Psoas muscle (tissue), 7 donors: ENCODE measurements at regions not wholly inside any gene's neighbourhood (a gene's known extent, or its start where the extent isn't known, plus 50 kb on each side); places are given as distances from the start of the nearest gene placed in this dataset.
A peak's percentile ranks its signal among the peaks of the same experiment; 100 is the strongest.

Experiments
- ATAC-seq, 4 donors: fragments of 200-7000 bp; cut with Tn5 transposase; one replicate each; pipeline ENCODE4 v1.9.1; 2020; ENCODE audit warnings: moderate library complexity in 3 of 4, mild to moderate bottlenecking in 2 of 4
- DNase-seq, 2 donors: peaks; one replicate each; pipeline ENCODE4 v3.0.0-alpha.2; 2020
- H3K27ac ChIP-seq: fragments of 200-600 bp; one replicate; pipeline ENCODE4 v1.8.0; 2022
- H3K27me3 ChIP-seq, 3 donors: fragments of 200-600 bp in 1 of 3; one replicate each; pipeline versions ENCODE4 v1.6.1 to v1.8.0; 2013 to 2022; ENCODE audit warnings: low read length in 2 of 3, mild to moderate bottlenecking in 2 of 3, moderate library complexity in 1 of 3; ENCODE audit not compliant: insufficient read depth in 3 of 3
- H3K36me3 ChIP-seq, 2 donors: fragments of 200-600 bp in 1 of 2; one replicate each; pipeline versions ENCODE4 v1.6.1 to v1.8.0; 2013 to 2022; ENCODE audit warnings: low read depth in 1 of 2, mild to moderate bottlenecking in 1 of 2, moderate library complexity in 1 of 2; ENCODE audit not compliant: insufficient read depth in 1 of 2
- H3K4me1 ChIP-seq: fragments of 200-600 bp; one replicate; pipeline ENCODE4 v1.8.0; 2022
- H3K4me3 ChIP-seq: fragments of 200-600 bp; one replicate; pipeline ENCODE4 v1.8.0; 2022; ENCODE audit warnings: mild to moderate bottlenecking
- H3K9me3 ChIP-seq: fragments of 200-600 bp; one replicate; pipeline ENCODE4 v1.8.0; 2022
- WGBS, 3 donors: extraction: QIAGEN DNeasy Blood & Tissue Kit; methylation state at CpG; one replicate each; pipeline versions ENCODE4 v1.1.6 to v1.1.7; 2013; 5-methylcytosine and 5-hydroxymethylcytosine counted together
- intact Hi-C, 2 donors: fragments of 100-400 bp; cut with DNase I; formaldehyde crosslinking; loops; one replicate each; pipeline versions ENCODE4 v1.11.0 to v1.14.2; 2022
- TF ChIP-seq, protein P1 (sequence below): fragments of 200-600 bp; IDR thresholded peaks from one replicate; pipeline ENCODE4 v1.8.0; 2022; ENCODE audit warnings: antibody characterized with exemption
- donor health status: healthy with polysubstance abuse.
- donor health status: DM: no; HTN: no; CAD: no; lungs with moderate emphysema.
- donor health status: Bipolar disorder and iron deficiency.
- donor health status: healthy.
- donor health status: DM: yes; HTN: yes; CAD: no.
- donor health status: DM: no; HTN: no; CAD: no.
- donor health status: DM: yes; HTN: yes; CAD: no.

DNA sequence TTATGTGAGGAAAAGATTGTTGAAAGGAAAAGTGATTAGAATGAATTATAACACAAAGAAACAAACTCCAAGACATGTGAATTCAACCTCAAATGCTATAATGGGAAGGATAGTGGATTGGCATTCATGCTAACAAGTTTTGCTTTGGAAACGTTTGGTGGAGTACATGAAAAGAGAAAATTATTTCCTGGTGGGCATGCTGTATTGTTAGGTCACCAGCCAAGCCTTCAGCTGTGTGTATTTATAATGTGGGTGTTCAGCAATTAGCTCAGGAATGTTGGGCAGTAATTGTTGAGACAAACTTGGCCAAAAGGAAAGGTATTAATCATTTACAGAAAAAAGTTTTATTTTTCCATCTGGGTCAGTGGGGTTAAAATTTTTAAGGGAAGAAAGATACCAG lies 198.9 kb upstream of the ARSJ start:
- H3K4me1 ChIP-seq, result no peaks in the 10 kb centered on the region
- TF ChIP-seq, protein P1, sequence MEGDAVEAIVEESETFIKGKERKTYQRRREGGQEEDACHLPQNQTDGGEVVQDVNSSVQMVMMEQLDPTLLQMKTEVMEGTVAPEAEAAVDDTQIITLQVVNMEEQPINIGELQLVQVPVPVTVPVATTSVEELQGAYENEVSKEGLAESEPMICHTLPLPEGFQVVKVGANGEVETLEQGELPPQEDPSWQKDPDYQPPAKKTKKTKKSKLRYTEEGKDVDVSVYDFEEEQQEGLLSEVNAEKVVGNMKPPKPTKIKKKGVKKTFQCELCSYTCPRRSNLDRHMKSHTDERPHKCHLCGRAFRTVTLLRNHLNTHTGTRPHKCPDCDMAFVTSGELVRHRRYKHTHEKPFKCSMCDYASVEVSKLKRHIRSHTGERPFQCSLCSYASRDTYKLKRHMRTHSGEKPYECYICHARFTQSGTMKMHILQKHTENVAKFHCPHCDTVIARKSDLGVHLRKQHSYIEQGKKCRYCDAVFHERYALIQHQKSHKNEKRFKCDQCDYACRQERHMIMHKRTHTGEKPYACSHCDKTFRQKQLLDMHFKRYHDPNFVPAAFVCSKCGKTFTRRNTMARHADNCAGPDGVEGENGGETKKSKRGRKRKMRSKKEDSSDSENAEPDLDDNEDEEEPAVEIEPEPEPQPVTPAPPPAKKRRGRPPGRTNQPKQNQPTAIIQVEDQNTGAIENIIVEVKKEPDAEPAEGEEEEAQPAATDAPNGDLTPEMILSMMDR, result no peak
- H3K27ac ChIP-seq, result no peak overlapping the region
- H3K27me3 ChIP-seq, result no peaks in the 10 kb centered on the region
- intact Hi-C loops, result loop anchor here in 1 of 2 donors (10.0 kb wide), 1 partner anchor 784 kb away; no protein-coding TSS in a partner anchor
- DNase-seq (no peak), ATAC-seq (no peak)
- 5 to 13% (median 7%) methylated on average over 1 of the region's 1 CpG for WGBS, 3 donors
- H3K36me3 ChIP-seq, result no peaks in the 10 kb centered on the region
- H3K9me3 ChIP-seq, result no peaks in the 10 kb centered on the region
- no peak overlapping the region for H3K4me3 ChIP-seq

DNA sequence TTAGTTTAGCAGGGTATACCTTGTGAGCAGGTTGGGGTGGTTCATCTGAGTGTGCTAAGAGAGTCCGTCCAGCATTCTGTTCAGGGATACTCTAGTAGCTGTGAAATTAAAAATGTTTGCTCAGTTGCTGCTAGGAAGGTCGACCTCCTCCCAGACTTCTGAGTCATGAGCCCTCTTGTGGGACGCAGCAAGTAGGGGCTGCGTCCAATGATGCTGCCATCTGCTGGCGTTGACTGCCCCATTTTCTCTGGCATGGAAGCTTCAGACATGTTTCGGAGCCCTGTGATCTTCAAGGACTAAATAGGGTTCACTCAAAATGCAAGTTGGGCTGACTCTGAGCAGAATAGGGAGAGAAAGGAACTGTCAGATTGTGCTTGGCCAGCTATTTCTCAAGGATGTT lies 201.0 kb upstream of the ARSJ start:
- Histone ChIP-seq H3K27ac (no peak overlapping the region), H3K4me3 (no peak overlapping the region), H3K27me3 (no peaks in the 10 kb centered on the region), H3K36me3 (no peaks in the 10 kb centered on the region), H3K4me1 (no peaks in the 10 kb centered on the region), H3K9me3 (no peaks in the 10 kb centered on the region)
- intact Hi-C loops, result loop anchor here in 1 of 2 donors (10.0 kb wide), 1 partner anchor 396 kb away; no protein-coding TSS in a partner anchor
- ATAC-seq, result peak in 2 of 4 donors; percentile 33 to 57
- no peak for DNase-seq
- TF ChIP-seq, protein P1, result peak; percentile 29
- 24 to 26% (median 25%) methylated on average over 6 of the region's 6 CpGs for WGBS, 3 donors

DNA sequence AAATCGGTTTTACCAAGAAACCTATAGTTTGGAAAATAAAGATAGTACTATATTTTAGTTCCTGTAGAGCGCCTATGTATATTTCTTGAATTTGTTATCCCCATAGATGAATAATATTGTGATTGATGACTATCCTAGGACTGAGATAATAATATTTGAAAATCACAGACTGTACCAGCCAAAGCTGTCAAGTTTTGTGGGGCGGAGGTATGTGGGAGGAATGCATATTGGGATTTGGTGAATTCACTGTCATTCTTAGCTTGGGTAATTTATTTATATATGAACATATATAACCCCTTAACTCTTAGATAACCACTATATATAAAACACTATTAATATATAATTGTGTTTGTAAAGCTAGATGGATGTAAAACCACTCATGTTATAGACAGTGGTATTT lies 205.5 kb upstream of the ARSJ start:
- no peak for ATAC-seq
- WGBS, 3 donors, result 86 to 95% (median 89%) methylated on average over 3 of the region's 3 CpGs
- no peak for DNase-seq
- Histone ChIP-seq H3K27ac (no peak overlapping the region), H3K27me3 (no peaks in the 10 kb centered on the region), H3K4me1 (no peaks in the 10 kb centered on the region), H3K9me3 (no peaks in the 10 kb centered on the region), H3K4me3 (no peak overlapping the region), H3K36me3 (no peaks in the 10 kb centered on the region)
- intact Hi-C loops, result loop anchor here in 1 of 2 donors (10.0 kb wide), 1 partner anchor 400 kb away; no protein-coding TSS in a partner anchor
- TF ChIP-seq, protein P1, result no peak

DNA sequence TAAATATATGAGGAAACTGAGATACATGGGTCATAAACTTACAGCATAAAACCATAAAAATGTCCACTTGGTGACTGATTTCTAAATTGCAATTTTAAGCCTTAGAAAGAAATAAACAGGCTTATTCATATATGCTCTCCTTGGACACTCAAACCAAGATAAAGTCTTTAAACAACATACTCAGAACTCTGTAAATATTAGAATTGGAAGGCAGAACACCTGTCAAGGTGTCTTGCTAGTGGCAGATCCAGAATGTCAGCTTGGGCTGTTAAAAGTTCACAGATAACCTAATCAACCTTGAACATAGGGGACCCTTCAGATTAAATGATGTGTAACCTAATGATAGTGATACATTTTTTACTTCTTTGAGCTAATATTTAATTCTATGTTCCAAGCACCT lies 208.1 kb upstream of the ARSJ start:
- intact Hi-C loops, result loop anchor here in 1 of 2 donors (10.0 kb wide), 1 partner anchor 403 kb away; no protein-coding TSS in a partner anchor

More for the DNA sequence above, 208.1 kb upstream of the ARSJ start:
- H3K27me3 ChIP-seq, result no peaks in the 10 kb centered on the region
- no peak overlapping the region for H3K4me3 ChIP-seq
- H3K27ac ChIP-seq, result no peak overlapping the region
- ATAC-seq (no peak), DNase-seq (no peak)
- H3K36me3 ChIP-seq, result no peaks in the 10 kb centered on the region
- no peaks in the 10 kb centered on the region for H3K9me3 ChIP-seq
- H3K4me1 ChIP-seq, result no peaks in the 10 kb centered on the region
- TF ChIP-seq, protein P1, result no peak
